ENCODE measurements at regions not wholly inside any gene's neighbourhood (a gene's known extent, or its start where the extent isn't known, plus 50 kb on each side); places are given as distances from the start of the nearest gene placed in this dataset.

GRCh38 chr10:6915307-6915706 lies 335.2 kb upstream of the PRKCQ start:
- TF ChIP-seq YY1 (IDR thresholded peaks at IDR 0.05; ENCODE audit: low read depth) (no peak), USF1 (IDR thresholded peaks at IDR 0.05) (no peak), TCF12 (IDR thresholded peaks at IDR 0.05; ENCODE audit: low read depth) (no peak), TAF1 (IDR thresholded peaks at IDR 0.05; ENCODE audit: low read depth) (no peak), CEBPB (IDR thresholded peaks at IDR 0.05) (no peak)
- TF ChIP-seq, protein P1, sequence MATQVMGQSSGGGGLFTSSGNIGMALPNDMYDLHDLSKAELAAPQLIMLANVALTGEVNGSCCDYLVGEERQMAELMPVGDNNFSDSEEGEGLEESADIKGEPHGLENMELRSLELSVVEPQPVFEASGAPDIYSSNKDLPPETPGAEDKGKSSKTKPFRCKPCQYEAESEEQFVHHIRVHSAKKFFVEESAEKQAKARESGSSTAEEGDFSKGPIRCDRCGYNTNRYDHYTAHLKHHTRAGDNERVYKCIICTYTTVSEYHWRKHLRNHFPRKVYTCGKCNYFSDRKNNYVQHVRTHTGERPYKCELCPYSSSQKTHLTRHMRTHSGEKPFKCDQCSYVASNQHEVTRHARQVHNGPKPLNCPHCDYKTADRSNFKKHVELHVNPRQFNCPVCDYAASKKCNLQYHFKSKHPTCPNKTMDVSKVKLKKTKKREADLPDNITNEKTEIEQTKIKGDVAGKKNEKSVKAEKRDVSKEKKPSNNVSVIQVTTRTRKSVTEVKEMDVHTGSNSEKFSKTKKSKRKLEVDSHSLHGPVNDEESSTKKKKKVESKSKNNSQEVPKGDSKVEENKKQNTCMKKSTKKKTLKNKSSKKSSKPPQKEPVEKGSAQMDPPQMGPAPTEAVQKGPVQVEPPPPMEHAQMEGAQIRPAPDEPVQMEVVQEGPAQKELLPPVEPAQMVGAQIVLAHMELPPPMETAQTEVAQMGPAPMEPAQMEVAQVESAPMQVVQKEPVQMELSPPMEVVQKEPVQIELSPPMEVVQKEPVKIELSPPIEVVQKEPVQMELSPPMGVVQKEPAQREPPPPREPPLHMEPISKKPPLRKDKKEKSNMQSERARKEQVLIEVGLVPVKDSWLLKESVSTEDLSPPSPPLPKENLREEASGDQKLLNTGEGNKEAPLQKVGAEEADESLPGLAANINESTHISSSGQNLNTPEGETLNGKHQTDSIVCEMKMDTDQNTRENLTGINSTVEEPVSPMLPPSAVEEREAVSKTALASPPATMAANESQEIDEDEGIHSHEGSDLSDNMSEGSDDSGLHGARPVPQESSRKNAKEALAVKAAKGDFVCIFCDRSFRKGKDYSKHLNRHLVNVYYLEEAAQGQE (IDR thresholded peaks at IDR 0.05; ENCODE audit: low read depth), result no peak

Measured in Ishikawa (cell line).